Liver (tissue), 8 donors: ENCODE measurements at regions not wholly inside any gene's neighbourhood (a gene's known extent, or its start where the extent isn't known, plus 50 kb on each side); places are given as distances from the start of the nearest gene placed in this dataset.

Experiments
- DNase-seq: peaks from one replicate; pipeline ENCODE4 v3.0.0-alpha.2; 2017; ENCODE audit warnings: low spot score
- H3K27ac ChIP-seq, 2 donors: one replicate each; pipeline ENCODE4 v1.7.0; 2013; ENCODE audit warnings: inconsistent platforms in 2 of 2, low read length in 2 of 2, control low read depth in 1 of 2, low read depth in 1 of 2, mild to moderate bottlenecking in 1 of 2
- H3K27me3 ChIP-seq, 4 donors: one replicate each; pipeline versions ENCODE4 v1.6.1 to v1.7.0; 2013; ENCODE audit warnings: low read length in 3 of 4, inconsistent platforms in 1 of 4, mild to moderate bottlenecking in 1 of 4, moderate library complexity in 1 of 4; ENCODE audit not compliant: control insufficient read depth in 4 of 4, insufficient read depth in 4 of 4
- H3K36me3 ChIP-seq, 4 donors: one replicate each; pipeline versions ENCODE4 v1.6.1 to v1.7.0; 2013; ENCODE audit warnings: low read length in 3 of 4, mild to moderate bottlenecking in 3 of 4, low read depth in 1 of 4, moderate library complexity in 1 of 4; ENCODE audit not compliant: control insufficient read depth in 4 of 4, insufficient read depth in 3 of 4
- H3K4me1 ChIP-seq, 4 donors: one replicate each; pipeline versions ENCODE4 v1.6.1 to v1.7.0; 2013; ENCODE audit warnings: low read length in 3 of 4, mild to moderate bottlenecking in 3 of 4, moderate library complexity in 1 of 4; ENCODE audit not compliant: control insufficient read depth in 4 of 4, insufficient read depth in 4 of 4
- H3K4me3 ChIP-seq, 3 donors: one replicate each; pipeline versions ENCODE4 v1.6.1 to v1.7.0; 2013; ENCODE audit warnings: low read length in 3 of 3, control low read depth in 1 of 3, low read depth in 1 of 3, mild to moderate bottlenecking in 1 of 3
- H3K9ac ChIP-seq, 2 donors: one replicate each; pipeline ENCODE4 v1.7.0; 2013; ENCODE audit warnings: low read length in 2 of 2, mild to moderate bottlenecking in 2 of 2, moderate library complexity in 2 of 2, control low read depth in 1 of 2, low read depth in 1 of 2
- H3K9me3 ChIP-seq, 4 donors: one replicate each; pipeline versions ENCODE4 v1.6.1 to v1.7.0; 2013; ENCODE audit warnings: low read length in 3 of 4; ENCODE audit not compliant: control insufficient read depth in 4 of 4
- ATF3 ChIP-seq: IDR thresholded peaks from 2 replicates; pipeline ENCODE4 v1.6.1; 2016; ENCODE audit warnings: antibody characterized with exemption
- EGR1 ChIP-seq, 2 donors: IDR thresholded peaks; 2 replicates each; pipeline ENCODE4 v1.6.1; 2016 to 2018; ENCODE audit warnings: antibody characterized with exemption in 2 of 2, low read depth in 2 of 2
- FOXA1 ChIP-seq: IDR thresholded peaks from 2 replicates; pipeline ENCODE4 v1.6.1; 2016; ENCODE audit warnings: antibody characterized with exemption
- FOXA2 ChIP-seq: IDR thresholded peaks from 2 replicates; pipeline ENCODE4 v1.6.1; 2016; ENCODE audit warnings: antibody characterized with exemption
- GABPA ChIP-seq, 2 donors: IDR thresholded peaks in 1 of 2; conservative IDR thresholded peaks in 1 of 2; 2 replicates each; pipeline ENCODE4 v1.6.1; 2016; ENCODE audit warnings: antibody characterized with exemption in 2 of 2, mild to moderate bottlenecking in 1 of 2, moderate library complexity in 1 of 2
- HNF4A ChIP-seq, 2 donors: conservative IDR thresholded peaks; 2 replicates each; pipeline ENCODE4 v1.6.1; 2016; ENCODE audit warnings: antibody characterized with exemption in 2 of 2, mild to moderate bottlenecking in 2 of 2
- HNF4G ChIP-seq: IDR thresholded peaks from 2 replicates; pipeline ENCODE4 v1.6.1; 2016; ENCODE audit warnings: antibody characterized with exemption
- JUND ChIP-seq, 2 donors: IDR thresholded peaks; 2 replicates each; pipeline ENCODE4 v1.6.1; 2016; ENCODE audit warnings: antibody characterized with exemption in 2 of 2
- MAX ChIP-seq: IDR thresholded peaks from 2 replicates; pipeline ENCODE4 v1.6.1; 2016; ENCODE audit warnings: antibody characterized with exemption
- NR2F2 ChIP-seq: IDR thresholded peaks from 2 replicates; pipeline ENCODE4 v1.6.1; 2016; ENCODE audit warnings: antibody characterized with exemption
- RAD21 ChIP-seq, 2 donors: IDR thresholded peaks; 2 replicates each; pipeline ENCODE4 v1.6.1; 2016; ENCODE audit warnings: antibody characterized with exemption in 2 of 2, mild to moderate bottlenecking in 2 of 2
- RXRA ChIP-seq, 2 donors: IDR thresholded peaks; 2 replicates each; pipeline ENCODE4 v1.6.1; 2017 to 2018; ENCODE audit warnings: antibody characterized with exemption in 2 of 2, mild to moderate bottlenecking in 1 of 2
- SP1 ChIP-seq: IDR thresholded peaks from 2 replicates; pipeline ENCODE4 v1.6.1; 2018; ENCODE audit warnings: antibody characterized with exemption, mild to moderate bottlenecking
- TAF1 ChIP-seq: conservative IDR thresholded peaks from 2 replicates; pipeline ENCODE4 v1.6.1; 2016; ENCODE audit warnings: antibody characterized with exemption, mild to moderate bottlenecking
- YY1 ChIP-seq: IDR thresholded peaks from 2 replicates; pipeline ENCODE4 v1.6.1; 2016; ENCODE audit warnings: antibody characterized with exemption, mild to moderate bottlenecking
- WGBS: extraction: QIAGEN DNeasy Blood & Tissue Kit; methylation state at CpG from one replicate; pipeline ENCODE4 v1.1.7; 2013; 5-methylcytosine and 5-hydroxymethylcytosine counted together
- TF ChIP-seq, protein P1 (sequence below): IDR thresholded peaks from 2 replicates; pipeline ENCODE4 v1.6.1; 2016; ENCODE audit warnings: antibody characterized with exemption, mild to moderate bottlenecking
- TF ChIP-seq, protein P2 (sequence below): IDR thresholded peaks from 2 replicates; pipeline ENCODE4 v1.6.1; 2016; ENCODE audit warnings: antibody characterized with exemption
- TF ChIP-seq, protein P3 (sequence below): fragments of 150-350 bp; IDR thresholded peaks from 2 replicates; pipeline ENCODE4 v1.5.1; 2017; ENCODE audit warnings: improper control_type of control experiment, low read depth, low read length; ENCODE audit not compliant: missing input control
- donor health status: healthy.
- donor health status: healthy.
- donor health status: healthy.
- donor health status: healthy.
- donor health status: healthy.

DNA sequence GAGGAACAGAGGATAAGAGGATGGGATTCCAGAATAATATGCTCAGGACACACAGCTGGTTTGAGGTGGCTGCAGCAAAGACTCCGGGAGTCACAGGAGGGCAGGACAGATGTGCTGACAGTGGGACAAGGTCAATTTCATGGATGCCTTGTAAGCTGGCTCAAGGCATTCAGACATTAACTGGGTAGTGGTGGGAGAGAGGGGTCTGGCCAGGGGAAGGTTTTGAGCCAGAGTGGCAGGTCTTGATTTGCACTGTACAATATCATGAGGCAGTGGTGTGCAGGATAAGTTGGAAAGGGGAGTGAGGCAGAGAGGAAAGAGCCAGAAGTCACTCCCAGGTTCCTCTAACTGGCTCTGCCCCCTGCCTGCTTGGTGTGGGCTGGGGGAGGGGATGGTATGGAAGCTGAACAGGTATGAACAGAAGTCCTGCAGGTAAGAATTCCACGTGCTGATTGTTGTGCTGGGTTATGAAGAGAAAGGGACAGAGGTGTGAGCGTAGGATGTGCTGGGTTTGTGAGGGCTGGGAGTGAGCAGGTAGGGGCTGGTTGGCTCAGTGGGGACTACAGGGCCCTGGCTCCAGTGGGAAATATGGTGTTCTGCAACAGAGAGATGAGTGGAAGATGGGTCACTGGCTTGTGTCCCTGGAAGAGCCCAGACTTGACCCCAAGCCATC lies 141.7 kb upstream of the COPS8 start:
- Histone ChIP-seq H3K4me3 (no peak overlapping the region), H3K27me3 (no peaks in the 10 kb centered on the region), H3K4me1 (no peaks in the 10 kb centered on the region), H3K27ac (no peak overlapping the region), H3K9ac (no peak overlapping the region), H3K9me3 (no peaks in the 10 kb centered on the region), H3K36me3 (no peaks in the 10 kb centered on the region)
- no peak for DNase-seq
- TF ChIP-seq JUND (IDR thresholded peaks at IDR 0.05) (no peak), GABPA (IDR thresholded peaks at IDR 0.05 in 1 of 2, conservative IDR thresholded peaks at IDR 0.05 in 1 of 2) (no peak), ATF3 (no peak), HNF4G (no peak), EGR1 (IDR thresholded peaks at IDR 0.05; ENCODE audit: low read depth in 2 of 2) (no peak), MAX (no peak), RXRA (IDR thresholded peaks at IDR 0.05) (no peak), SP1 (no peak), TAF1 (no peak), NR2F2 (no peak), RAD21 (IDR thresholded peaks at IDR 0.05) (no peak), FOXA2 (no peak), YY1 (no peak), FOXA1 (no peak), HNF4A (conservative IDR thresholded peaks at IDR 0.05) (no peak)
- TF ChIP-seq, protein P1, sequence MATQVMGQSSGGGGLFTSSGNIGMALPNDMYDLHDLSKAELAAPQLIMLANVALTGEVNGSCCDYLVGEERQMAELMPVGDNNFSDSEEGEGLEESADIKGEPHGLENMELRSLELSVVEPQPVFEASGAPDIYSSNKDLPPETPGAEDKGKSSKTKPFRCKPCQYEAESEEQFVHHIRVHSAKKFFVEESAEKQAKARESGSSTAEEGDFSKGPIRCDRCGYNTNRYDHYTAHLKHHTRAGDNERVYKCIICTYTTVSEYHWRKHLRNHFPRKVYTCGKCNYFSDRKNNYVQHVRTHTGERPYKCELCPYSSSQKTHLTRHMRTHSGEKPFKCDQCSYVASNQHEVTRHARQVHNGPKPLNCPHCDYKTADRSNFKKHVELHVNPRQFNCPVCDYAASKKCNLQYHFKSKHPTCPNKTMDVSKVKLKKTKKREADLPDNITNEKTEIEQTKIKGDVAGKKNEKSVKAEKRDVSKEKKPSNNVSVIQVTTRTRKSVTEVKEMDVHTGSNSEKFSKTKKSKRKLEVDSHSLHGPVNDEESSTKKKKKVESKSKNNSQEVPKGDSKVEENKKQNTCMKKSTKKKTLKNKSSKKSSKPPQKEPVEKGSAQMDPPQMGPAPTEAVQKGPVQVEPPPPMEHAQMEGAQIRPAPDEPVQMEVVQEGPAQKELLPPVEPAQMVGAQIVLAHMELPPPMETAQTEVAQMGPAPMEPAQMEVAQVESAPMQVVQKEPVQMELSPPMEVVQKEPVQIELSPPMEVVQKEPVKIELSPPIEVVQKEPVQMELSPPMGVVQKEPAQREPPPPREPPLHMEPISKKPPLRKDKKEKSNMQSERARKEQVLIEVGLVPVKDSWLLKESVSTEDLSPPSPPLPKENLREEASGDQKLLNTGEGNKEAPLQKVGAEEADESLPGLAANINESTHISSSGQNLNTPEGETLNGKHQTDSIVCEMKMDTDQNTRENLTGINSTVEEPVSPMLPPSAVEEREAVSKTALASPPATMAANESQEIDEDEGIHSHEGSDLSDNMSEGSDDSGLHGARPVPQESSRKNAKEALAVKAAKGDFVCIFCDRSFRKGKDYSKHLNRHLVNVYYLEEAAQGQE: no peak
- TF ChIP-seq, protein P2, sequence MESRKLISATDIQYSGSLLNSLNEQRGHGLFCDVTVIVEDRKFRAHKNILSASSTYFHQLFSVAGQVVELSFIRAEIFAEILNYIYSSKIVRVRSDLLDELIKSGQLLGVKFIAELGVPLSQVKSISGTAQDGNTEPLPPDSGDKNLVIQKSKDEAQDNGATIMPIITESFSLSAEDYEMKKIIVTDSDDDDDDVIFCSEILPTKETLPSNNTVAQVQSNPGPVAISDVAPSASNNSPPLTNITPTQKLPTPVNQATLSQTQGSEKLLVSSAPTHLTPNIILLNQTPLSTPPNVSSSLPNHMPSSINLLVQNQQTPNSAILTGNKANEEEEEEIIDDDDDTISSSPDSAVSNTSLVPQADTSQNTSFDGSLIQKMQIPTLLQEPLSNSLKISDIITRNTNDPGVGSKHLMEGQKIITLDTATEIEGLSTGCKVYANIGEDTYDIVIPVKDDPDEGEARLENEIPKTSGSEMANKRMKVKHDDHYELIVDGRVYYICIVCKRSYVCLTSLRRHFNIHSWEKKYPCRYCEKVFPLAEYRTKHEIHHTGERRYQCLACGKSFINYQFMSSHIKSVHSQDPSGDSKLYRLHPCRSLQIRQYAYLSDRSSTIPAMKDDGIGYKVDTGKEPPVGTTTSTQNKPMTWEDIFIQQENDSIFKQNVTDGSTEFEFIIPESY: no peak
- TF ChIP-seq, protein P3, sequence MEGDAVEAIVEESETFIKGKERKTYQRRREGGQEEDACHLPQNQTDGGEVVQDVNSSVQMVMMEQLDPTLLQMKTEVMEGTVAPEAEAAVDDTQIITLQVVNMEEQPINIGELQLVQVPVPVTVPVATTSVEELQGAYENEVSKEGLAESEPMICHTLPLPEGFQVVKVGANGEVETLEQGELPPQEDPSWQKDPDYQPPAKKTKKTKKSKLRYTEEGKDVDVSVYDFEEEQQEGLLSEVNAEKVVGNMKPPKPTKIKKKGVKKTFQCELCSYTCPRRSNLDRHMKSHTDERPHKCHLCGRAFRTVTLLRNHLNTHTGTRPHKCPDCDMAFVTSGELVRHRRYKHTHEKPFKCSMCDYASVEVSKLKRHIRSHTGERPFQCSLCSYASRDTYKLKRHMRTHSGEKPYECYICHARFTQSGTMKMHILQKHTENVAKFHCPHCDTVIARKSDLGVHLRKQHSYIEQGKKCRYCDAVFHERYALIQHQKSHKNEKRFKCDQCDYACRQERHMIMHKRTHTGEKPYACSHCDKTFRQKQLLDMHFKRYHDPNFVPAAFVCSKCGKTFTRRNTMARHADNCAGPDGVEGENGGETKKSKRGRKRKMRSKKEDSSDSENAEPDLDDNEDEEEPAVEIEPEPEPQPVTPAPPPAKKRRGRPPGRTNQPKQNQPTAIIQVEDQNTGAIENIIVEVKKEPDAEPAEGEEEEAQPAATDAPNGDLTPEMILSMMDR: no peak
- 87% methylated on average over 3 of the region's 3 CpGs for WGBS
